Subcutaneous abdominal adipose tissue (tissue), 5 donors: ENCODE measurements at regions not wholly inside any gene's neighbourhood (a gene's known extent, or its start where the extent isn't known, plus 50 kb on each side); places are given as distances from the start of the nearest gene placed in this dataset.

Experiments used
- H3K27ac ChIP-seq: one replicate; pipeline ENCODE4 v1.7.0; 2013; ENCODE audit warnings: low read depth, mild to moderate bottlenecking, inconsistent platforms, low read length, moderate library complexity
- H3K27me3 ChIP-seq, 5 donors: one replicate each; pipeline ENCODE4 v1.7.0; 2013; ENCODE audit warnings: low read length in 5 of 5, inconsistent platforms in 1 of 5; ENCODE audit not compliant: control insufficient read depth in 5 of 5, insufficient read depth in 4 of 5
- H3K36me3 ChIP-seq, 5 donors: one replicate each; pipeline ENCODE4 v1.7.0; 2013; ENCODE audit warnings: low read length in 5 of 5; ENCODE audit not compliant: control insufficient read depth in 5 of 5, insufficient read depth in 5 of 5
- H3K4me1 ChIP-seq, 5 donors: one replicate each; pipeline ENCODE4 v1.7.0; 2013; ENCODE audit warnings: low read length in 5 of 5, mild to moderate bottlenecking in 3 of 5, moderate library complexity in 1 of 5; ENCODE audit not compliant: control insufficient read depth in 5 of 5, insufficient read depth in 5 of 5
- H3K4me3 ChIP-seq, 5 donors: one replicate each; pipeline ENCODE4 v1.7.0; 2013; ENCODE audit warnings: low read length in 5 of 5, low read depth in 1 of 5
- H3K9ac ChIP-seq, 5 donors: one replicate each; pipeline ENCODE4 v1.7.0; 2013; ENCODE audit warnings: low read length in 5 of 5, mild to moderate bottlenecking in 4 of 5, moderate library complexity in 3 of 5
- H3K9me3 ChIP-seq, 5 donors: one replicate each; pipeline ENCODE4 v1.7.0; 2013; ENCODE audit warnings: low read length in 5 of 5; ENCODE audit not compliant: control insufficient read depth in 5 of 5
- donor health status: healthy.
- donor health status: healthy.
- donor health status: healthy.
- donor health status: healthy.
- donor health status: healthy.

- no peak overlapping the region for H3K4me3 ChIP-seq
- H3K9ac ChIP-seq = no peak overlapping the region
- no peaks in the 10 kb centered on the region for H3K4me1 ChIP-seq
- H3K27ac ChIP-seq = no peak overlapping the region
- no peaks in the 10 kb centered on the region for H3K9me3 ChIP-seq
- H3K36me3 ChIP-seq = no peaks in the 10 kb centered on the region
- H3K27me3 ChIP-seq = no peaks in the 10 kb centered on the region
These were observed 613.1 kb downstream of the USP25 start for GRCh38 chr21:16342932-16343331.

- H3K4me1 ChIP-seq = no peaks in the 10 kb centered on the region
- H3K9ac ChIP-seq = no peak overlapping the region
- H3K27me3 ChIP-seq = no peaks in the 10 kb centered on the region
- H3K9me3 ChIP-seq = no peaks in the 10 kb centered on the region
- H3K4me3 ChIP-seq = no peak overlapping the region
- no peak overlapping the region for H3K27ac ChIP-seq
- no peaks in the 10 kb centered on the region for H3K36me3 ChIP-seq
These were observed 614.0 kb downstream of the USP25 start for GRCh38 chr21:16343776-16344175.

- Histone ChIP-seq H3K27ac (no peak overlapping the region), H3K4me3 (no peak overlapping the region), H3K36me3 (no peaks in the 10 kb centered on the region), H3K9me3 (no peaks in the 10 kb centered on the region), H3K4me1 (no peaks in the 10 kb centered on the region), H3K27me3 (no peaks in the 10 kb centered on the region), H3K9ac (no peak overlapping the region)
These were observed 616.0 kb downstream of the USP25 start for GRCh38 chr21:16345757-16346156.

- Histone ChIP-seq H3K9me3 (no peaks in the 10 kb centered on the region), H3K27me3 (no peaks in the 10 kb centered on the region), H3K36me3 (no peaks in the 10 kb centered on the region), H3K9ac (no peak overlapping the region), H3K4me1 (no peaks in the 10 kb centered on the region), H3K4me3 (no peak overlapping the region), H3K27ac (no peak overlapping the region)
These were observed 617.4 kb downstream of the USP25 start for GRCh38 chr21:16347223-16347622.

GRCh38 chr21:16353764-16354163, 624.0 kb downstream of the USP25 start:
- H3K9me3 ChIP-seq = no peaks in the 10 kb centered on the region
- H3K9ac ChIP-seq = no peak overlapping the region
- no peak overlapping the region for H3K27ac ChIP-seq
- no peaks in the 10 kb centered on the region for H3K36me3 ChIP-seq
- H3K4me3 ChIP-seq = no peak overlapping the region
- H3K27me3 ChIP-seq = no peaks in the 10 kb centered on the region
- H3K4me1 ChIP-seq = peaks cover 0 to 7% (median 0%) of the 10 kb centered on the region in 5 donors

- H3K9ac ChIP-seq = no peak overlapping the region
- H3K36me3 ChIP-seq = no peaks in the 10 kb centered on the region
- H3K4me3 ChIP-seq = no peak overlapping the region
- H3K27ac ChIP-seq = no peak overlapping the region
- no peaks in the 10 kb centered on the region for H3K27me3 ChIP-seq
- H3K4me1 ChIP-seq = peaks cover 0 to 9% (median 0%) of the 10 kb centered on the region in 5 donors
- peaks cover 0 to 4% (median 0%) of the 10 kb centered on the region in 5 donors for H3K9me3 ChIP-seq
These were observed 628.2 kb downstream of the USP25 start for GRCh38 chr21:16357994-16358393.

GRCh38 chr21:16358784-16359183, 629.0 kb downstream of the USP25 start:
- no peaks in the 10 kb centered on the region for H3K36me3 ChIP-seq
- no peak overlapping the region for H3K9ac ChIP-seq
- H3K27ac ChIP-seq = no peak overlapping the region
- peaks cover 0 to 4% (median 0%) of the 10 kb centered on the region in 5 donors for H3K9me3 ChIP-seq
- H3K27me3 ChIP-seq = no peaks in the 10 kb centered on the region
- H3K4me3 ChIP-seq = no peak overlapping the region
- peaks cover 0 to 9% (median 0%) of the 10 kb centered on the region in 5 donors for H3K4me1 ChIP-seq

GRCh38 chr21:16363100-16363499, 633.3 kb downstream of the USP25 start:
- no peak overlapping the region for H3K9ac ChIP-seq
- H3K36me3 ChIP-seq = no peaks in the 10 kb centered on the region
- H3K9me3 ChIP-seq = peaks cover 0 to 4% (median 0%) of the 10 kb centered on the region in 5 donors
- H3K27me3 ChIP-seq = no peaks in the 10 kb centered on the region
- H3K4me3 ChIP-seq = no peak overlapping the region
- peaks cover 0 to 4% (median 0%) of the 10 kb centered on the region in 5 donors for H3K4me1 ChIP-seq
- H3K27ac ChIP-seq = no peak overlapping the region

- H3K4me1 ChIP-seq = peaks cover 0 to 2% (median 0%) of the 10 kb centered on the region in 5 donors
- H3K9me3 ChIP-seq = peaks cover 0 to 4% (median 0%) of the 10 kb centered on the region in 5 donors
- H3K36me3 ChIP-seq = no peaks in the 10 kb centered on the region
- H3K27me3 ChIP-seq = no peaks in the 10 kb centered on the region
- H3K4me3 ChIP-seq = no peak overlapping the region
- no peak overlapping the region for H3K9ac ChIP-seq
- no peak overlapping the region for H3K27ac ChIP-seq
These were observed 633.7 kb downstream of the USP25 start for GRCh38 chr21:16363518-16363917.

GRCh38 chr21:16366207-16366606, 636.4 kb downstream of the USP25 start:
- no peak overlapping the region for H3K9ac ChIP-seq
- H3K27me3 ChIP-seq = no peaks in the 10 kb centered on the region
- H3K4me3 ChIP-seq = no peak overlapping the region
- H3K4me1 ChIP-seq = no peaks in the 10 kb centered on the region
- H3K36me3 ChIP-seq = no peaks in the 10 kb centered on the region
- H3K9me3 ChIP-seq = no peaks in the 10 kb centered on the region
- no peak overlapping the region for H3K27ac ChIP-seq

GRCh38 chr21:16367079-16367478, 637.3 kb downstream of the USP25 start:
- H3K36me3 ChIP-seq = no peaks in the 10 kb centered on the region
- H3K9me3 ChIP-seq = no peaks in the 10 kb centered on the region
- H3K27me3 ChIP-seq = no peaks in the 10 kb centered on the region
- no peak overlapping the region for H3K4me3 ChIP-seq
- no peak overlapping the region for H3K27ac ChIP-seq
- H3K4me1 ChIP-seq = no peaks in the 10 kb centered on the region
- H3K9ac ChIP-seq = no peak overlapping the region
